ENCODE measurements at regions not wholly inside any gene's neighbourhood (a gene's known extent, or its start where the extent isn't known, plus 50 kb on each side); places are given as distances from the start of the nearest gene placed in this dataset.

- TF ChIP-seq, protein P1, sequence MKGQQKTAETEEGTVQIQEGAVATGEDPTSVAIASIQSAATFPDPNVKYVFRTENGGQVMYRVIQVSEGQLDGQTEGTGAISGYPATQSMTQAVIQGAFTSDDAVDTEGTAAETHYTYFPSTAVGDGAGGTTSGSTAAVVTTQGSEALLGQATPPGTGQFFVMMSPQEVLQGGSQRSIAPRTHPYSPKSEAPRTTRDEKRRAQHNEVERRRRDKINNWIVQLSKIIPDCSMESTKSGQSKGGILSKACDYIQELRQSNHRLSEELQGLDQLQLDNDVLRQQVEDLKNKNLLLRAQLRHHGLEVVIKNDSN (IDR thresholded peaks at IDR 0.05; ENCODE audit: borderline replicate concordance, low read depth): no peak
- TF ChIP-seq TAF1 (IDR thresholded peaks at IDR 0.05; ENCODE audit: borderline replicate concordance, low read depth, low read length) (no peak), CTCF (IDR thresholded peaks at IDR 0.05) (no peak), POLR2AphosphoS5 (IDR thresholded peaks at IDR 0.05; ENCODE audit: low read depth, low read length) (no peak), SMC3 (IDR thresholded peaks at IDR 0.05; ENCODE audit: low read depth, low read length) (no peak), PBX3 (IDR thresholded peaks at IDR 0.05) (peak; percentile 21; the same call in 1 of the 2 replicates), NRF1 (IDR thresholded peaks at IDR 0.05; ENCODE audit: low read depth, low read length) (no peak), REST (IDR thresholded peaks at IDR 0.05; ENCODE audit: low read depth, low read length) (no peak), CHD2 (IDR thresholded peaks at IDR 0.05; ENCODE audit: low read length, partially characterized antibody) (no peak), FOSL2 (IDR thresholded peaks at IDR 0.05; ENCODE audit: borderline replicate concordance, low read depth) (peak; percentile 4; the same call in 1 of the 2 replicates), SIN3A (IDR thresholded peaks at IDR 0.05; ENCODE audit: borderline replicate concordance, low read depth, low read length) (no peak), GABPA (IDR thresholded peaks at IDR 0.05; ENCODE audit: low read depth) (no peak), MEF2A (IDR thresholded peaks at IDR 0.05; ENCODE audit: borderline replicate concordance, low read depth) (no peak)
- TF ChIP-seq, protein P2, sequence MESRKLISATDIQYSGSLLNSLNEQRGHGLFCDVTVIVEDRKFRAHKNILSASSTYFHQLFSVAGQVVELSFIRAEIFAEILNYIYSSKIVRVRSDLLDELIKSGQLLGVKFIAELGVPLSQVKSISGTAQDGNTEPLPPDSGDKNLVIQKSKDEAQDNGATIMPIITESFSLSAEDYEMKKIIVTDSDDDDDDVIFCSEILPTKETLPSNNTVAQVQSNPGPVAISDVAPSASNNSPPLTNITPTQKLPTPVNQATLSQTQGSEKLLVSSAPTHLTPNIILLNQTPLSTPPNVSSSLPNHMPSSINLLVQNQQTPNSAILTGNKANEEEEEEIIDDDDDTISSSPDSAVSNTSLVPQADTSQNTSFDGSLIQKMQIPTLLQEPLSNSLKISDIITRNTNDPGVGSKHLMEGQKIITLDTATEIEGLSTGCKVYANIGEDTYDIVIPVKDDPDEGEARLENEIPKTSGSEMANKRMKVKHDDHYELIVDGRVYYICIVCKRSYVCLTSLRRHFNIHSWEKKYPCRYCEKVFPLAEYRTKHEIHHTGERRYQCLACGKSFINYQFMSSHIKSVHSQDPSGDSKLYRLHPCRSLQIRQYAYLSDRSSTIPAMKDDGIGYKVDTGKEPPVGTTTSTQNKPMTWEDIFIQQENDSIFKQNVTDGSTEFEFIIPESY (IDR thresholded peaks at IDR 0.05; ENCODE audit: borderline replicate concordance, low read depth): no peak
Measured at GRCh38 chr11:25775603-25776002, 556.3 kb upstream of the ANO3 start.

Data from SK-N-SH (cell line).